Left ventricle myocardium inferior (tissue), 1 donor: ENCODE measurements at regions not wholly inside any gene's neighbourhood (a gene's known extent, or its start where the extent isn't known, plus 50 kb on each side); places are given as distances from the start of the nearest gene placed in this dataset.

Source experiments
- DNase-seq: peaks from one replicate; pipeline ENCODE4 v3.0.0-alpha.2; 2020
- H3K27ac ChIP-seq: fragments of 200-600 bp; replicated peaks from 2 replicates; pipeline ENCODE4 v1.8.0; 2021
- H3K27me3 ChIP-seq: fragments of 200-600 bp; 2 replicates; pipeline ENCODE4 v1.8.0; 2021; ENCODE audit warnings: low read depth
- H3K36me3 ChIP-seq: fragments of 200-600 bp; 2 replicates; pipeline ENCODE4 v1.8.0; 2021
- H3K4me1 ChIP-seq: fragments of 200-600 bp; 2 replicates; pipeline ENCODE4 v1.8.0; 2021
- H3K4me3 ChIP-seq: fragments of 200-600 bp; 2 replicates; pipeline ENCODE4 v1.8.0; 2021; ENCODE audit warnings: mild to moderate bottlenecking, moderate library complexity
- H3K9me3 ChIP-seq: fragments of 200-600 bp; replicated peaks from 2 replicates; pipeline ENCODE4 v1.8.0; 2021
- intact Hi-C: fragments of 100-400 bp; cut with micrococcal nuclease; formaldehyde crosslinking; loops from one replicate; pipeline ENCODE4 v1.11.0; 2022
- TF ChIP-seq, protein P1 (sequence below): fragments of 200-600 bp; IDR thresholded peaks from 2 replicates; pipeline ENCODE4 v1.8.0; 2021; ENCODE audit warnings: antibody characterized with exemption, mild to moderate bottlenecking, borderline replicate concordance
- donor health status: DM: no; HTN: yes; CAD: no; lungs with severe emphysema.

DNA sequence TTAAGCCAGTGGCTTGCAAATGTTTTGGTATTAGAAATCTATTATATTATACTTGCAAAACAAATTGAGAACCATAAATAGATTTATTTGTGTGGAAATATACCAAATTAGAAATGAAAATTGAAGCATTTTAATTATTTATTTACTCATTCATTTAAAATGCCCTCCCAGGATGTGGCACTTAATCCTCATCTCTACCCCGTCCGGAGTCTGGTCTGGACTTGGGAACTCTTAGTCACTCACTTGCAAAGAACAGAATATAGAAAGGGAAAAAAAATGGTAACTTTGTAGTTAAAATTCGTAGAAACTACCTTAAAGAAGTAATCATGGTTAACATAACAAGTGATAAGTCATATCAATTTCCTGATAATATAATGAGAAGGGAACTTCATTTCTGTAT is 775.9 kb upstream of the INTU start:
- intact Hi-C loops, result no loop called here
- no peak overlapping the region for H3K4me3 ChIP-seq

DNA sequence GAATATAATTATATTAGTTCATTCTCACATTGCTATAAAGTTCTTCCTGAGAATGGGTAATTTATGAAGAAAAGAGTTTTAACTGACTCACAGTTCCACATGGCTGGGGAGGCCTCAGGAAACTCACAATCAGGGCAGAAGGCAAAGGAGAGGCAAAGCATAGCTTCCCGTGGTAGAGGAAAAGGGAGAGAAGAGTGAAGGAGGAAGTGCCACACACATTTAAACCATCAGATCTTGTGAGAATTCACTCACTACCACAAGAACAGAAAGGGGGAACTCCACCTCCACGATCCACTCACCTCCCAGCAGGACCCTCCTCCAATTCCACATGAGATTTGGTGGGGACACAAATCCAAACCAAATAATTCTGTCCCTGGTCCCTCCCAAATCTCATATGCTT is 773.4 kb upstream of the INTU start:
- TF ChIP-seq, protein P1, sequence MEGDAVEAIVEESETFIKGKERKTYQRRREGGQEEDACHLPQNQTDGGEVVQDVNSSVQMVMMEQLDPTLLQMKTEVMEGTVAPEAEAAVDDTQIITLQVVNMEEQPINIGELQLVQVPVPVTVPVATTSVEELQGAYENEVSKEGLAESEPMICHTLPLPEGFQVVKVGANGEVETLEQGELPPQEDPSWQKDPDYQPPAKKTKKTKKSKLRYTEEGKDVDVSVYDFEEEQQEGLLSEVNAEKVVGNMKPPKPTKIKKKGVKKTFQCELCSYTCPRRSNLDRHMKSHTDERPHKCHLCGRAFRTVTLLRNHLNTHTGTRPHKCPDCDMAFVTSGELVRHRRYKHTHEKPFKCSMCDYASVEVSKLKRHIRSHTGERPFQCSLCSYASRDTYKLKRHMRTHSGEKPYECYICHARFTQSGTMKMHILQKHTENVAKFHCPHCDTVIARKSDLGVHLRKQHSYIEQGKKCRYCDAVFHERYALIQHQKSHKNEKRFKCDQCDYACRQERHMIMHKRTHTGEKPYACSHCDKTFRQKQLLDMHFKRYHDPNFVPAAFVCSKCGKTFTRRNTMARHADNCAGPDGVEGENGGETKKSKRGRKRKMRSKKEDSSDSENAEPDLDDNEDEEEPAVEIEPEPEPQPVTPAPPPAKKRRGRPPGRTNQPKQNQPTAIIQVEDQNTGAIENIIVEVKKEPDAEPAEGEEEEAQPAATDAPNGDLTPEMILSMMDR, result no peak
- H3K27ac ChIP-seq, result no peak overlapping the region
- peaks cover 4% of the 10 kb centered on the region for H3K9me3 ChIP-seq
- no peak for DNase-seq
- intact Hi-C loops, result no loop called here
- H3K36me3 ChIP-seq, result no peaks in the 10 kb centered on the region
- no peak overlapping the region for H3K4me3 ChIP-seq
- no peaks in the 10 kb centered on the region for H3K4me1 ChIP-seq
- H3K27me3 ChIP-seq, result no peaks in the 10 kb centered on the region

More for the DNA sequence above, 775.9 kb upstream of the INTU start:
- TF ChIP-seq, protein P1, result no peak
- H3K36me3 ChIP-seq, result no peaks in the 10 kb centered on the region
- DNase-seq, result no peak
- H3K4me1 ChIP-seq, result no peaks in the 10 kb centered on the region
- H3K9me3 ChIP-seq, result peaks cover 4% of the 10 kb centered on the region
- no peaks in the 10 kb centered on the region for H3K27me3 ChIP-seq
- H3K27ac ChIP-seq, result no peak overlapping the region

DNA sequence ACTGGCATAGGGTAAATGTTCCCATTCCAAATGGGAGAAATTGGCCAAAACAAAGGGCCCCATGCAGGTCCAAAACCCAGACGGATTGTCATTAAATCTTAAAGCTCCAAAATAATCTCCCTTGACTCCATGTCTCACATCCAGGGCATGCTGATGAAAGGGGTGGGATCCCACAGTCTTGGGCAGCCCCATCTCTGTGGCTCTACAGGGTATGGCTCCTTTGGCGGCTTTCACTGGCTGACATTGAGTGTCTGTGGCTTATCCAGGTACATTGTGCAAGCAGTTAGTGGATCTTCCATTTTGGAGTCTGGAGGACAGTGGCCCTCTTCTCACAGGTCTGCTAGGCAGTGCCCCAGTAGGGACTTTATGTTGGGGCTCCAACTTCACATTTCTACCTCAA is 772.9 kb upstream of the INTU start:
- intact Hi-C loops, result no loop called here
- no peaks in the 10 kb centered on the region for H3K27me3 ChIP-seq
- H3K4me3 ChIP-seq, result no peak overlapping the region
- H3K27ac ChIP-seq, result no peak overlapping the region
- no peaks in the 10 kb centered on the region for H3K36me3 ChIP-seq
- no peaks in the 10 kb centered on the region for H3K4me1 ChIP-seq
- no peak for DNase-seq
- peaks cover 7% of the 10 kb centered on the region for H3K9me3 ChIP-seq
- TF ChIP-seq, protein P1, result no peak

DNA sequence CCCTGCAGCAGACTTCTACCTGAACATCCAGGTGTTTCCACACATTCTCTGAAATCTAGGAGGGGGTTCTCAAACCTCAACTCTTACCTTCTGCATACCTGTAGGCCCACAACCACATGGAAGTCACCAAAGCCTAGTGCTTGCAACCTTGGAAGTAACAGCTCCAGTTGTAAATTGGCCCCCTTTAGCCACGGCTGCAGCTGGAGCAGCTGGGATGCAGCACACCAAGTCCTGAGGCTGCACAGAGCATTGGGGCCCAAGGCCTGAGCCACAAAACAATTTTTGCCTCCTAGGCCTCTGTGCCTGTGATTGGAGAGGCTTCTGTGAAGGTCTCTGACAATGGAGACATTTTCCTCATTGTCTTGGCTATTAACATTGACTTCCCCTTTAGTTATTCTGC is 772.4 kb upstream of the INTU start:
- Histone ChIP-seq H3K36me3 (no peaks in the 10 kb centered on the region), H3K9me3 (peaks cover 9% of the 10 kb centered on the region), H3K4me1 (no peaks in the 10 kb centered on the region), H3K4me3 (no peak overlapping the region), H3K27me3 (no peaks in the 10 kb centered on the region), H3K27ac (no peak overlapping the region)
- TF ChIP-seq, protein P1, result no peak
- DNase-seq, result no peak
- intact Hi-C loops, result no loop called here

DNA sequence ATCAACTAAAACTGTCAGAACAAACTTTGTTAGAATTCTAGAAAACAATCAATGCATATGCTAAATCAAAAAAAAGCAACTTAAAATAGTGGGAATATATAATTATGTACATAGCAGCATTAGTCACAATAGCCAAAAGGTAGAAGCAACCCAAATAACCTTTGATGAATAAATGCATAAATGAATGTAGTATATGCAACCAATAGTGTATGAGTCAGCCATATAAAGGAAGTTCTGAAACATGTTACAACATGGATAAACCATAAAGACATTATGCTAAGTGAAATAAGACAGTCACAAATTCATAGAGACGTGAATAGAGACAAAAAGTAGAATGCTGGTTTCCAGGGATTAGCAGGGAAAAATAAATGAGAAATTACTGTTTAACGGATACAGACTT is 762.8 kb upstream of the INTU start:
- Histone ChIP-seq H3K4me1 (no peaks in the 10 kb centered on the region), H3K4me3 (no peak overlapping the region), H3K36me3 (no peaks in the 10 kb centered on the region), H3K27me3 (no peaks in the 10 kb centered on the region), H3K27ac (no peak overlapping the region), H3K9me3 (peaks cover 36% of the 10 kb centered on the region)
- DNase-seq, result no peak
- intact Hi-C loops, result no loop called here
- TF ChIP-seq, protein P1, result no peak

DNA sequence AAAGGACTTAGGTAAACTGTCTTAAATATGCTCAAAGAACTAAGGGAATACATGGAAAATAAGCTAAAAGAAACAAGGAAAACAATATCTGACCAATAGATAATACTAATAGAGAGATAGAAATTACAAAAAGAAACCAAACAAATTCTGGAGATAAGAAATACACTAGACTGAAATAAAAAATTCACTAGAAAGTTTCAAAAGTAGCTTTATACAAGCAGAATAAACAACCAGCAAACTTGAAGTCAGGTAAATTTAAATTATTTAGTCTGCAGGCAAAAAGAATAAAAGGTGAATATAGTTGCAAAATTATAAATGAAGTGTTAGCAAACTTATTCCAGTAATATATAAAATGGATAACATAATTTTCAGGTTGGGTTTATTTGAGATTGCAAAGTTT is 760.9 kb upstream of the INTU start:
- Histone ChIP-seq H3K27ac (no peak overlapping the region), H3K27me3 (no peaks in the 10 kb centered on the region), H3K4me1 (no peaks in the 10 kb centered on the region), H3K36me3 (no peaks in the 10 kb centered on the region), H3K9me3 (peaks cover 36% of the 10 kb centered on the region), H3K4me3 (no peak overlapping the region)
- intact Hi-C loops, result no loop called here
- TF ChIP-seq, protein P1, result no peak
- no peak for DNase-seq
